Activated CD8-positive, alpha-beta memory T cell treated with anti-CD3 and anti-CD28 coated beads for 1 hour (primary cell): ENCODE measurements at regions not wholly inside any gene's neighbourhood (a gene's known extent, or its start where the extent isn't known, plus 50 kb on each side); places are given as distances from the start of the nearest gene placed in this dataset.
"Not testable (repeated sequence)": the region's sequence is repeated elsewhere in the genome, so short reads cannot be mapped to it uniquely, and the experiment has no call there.

Experiments
- DNase-seq, 2 donors: peaks; one replicate each; pipeline ENCODE4 v3.0.0-alpha.2; 2020; ENCODE audit warnings: low read depth in 1 of 2; ENCODE audit errors: extremely low read depth in 1 of 2

DNA sequence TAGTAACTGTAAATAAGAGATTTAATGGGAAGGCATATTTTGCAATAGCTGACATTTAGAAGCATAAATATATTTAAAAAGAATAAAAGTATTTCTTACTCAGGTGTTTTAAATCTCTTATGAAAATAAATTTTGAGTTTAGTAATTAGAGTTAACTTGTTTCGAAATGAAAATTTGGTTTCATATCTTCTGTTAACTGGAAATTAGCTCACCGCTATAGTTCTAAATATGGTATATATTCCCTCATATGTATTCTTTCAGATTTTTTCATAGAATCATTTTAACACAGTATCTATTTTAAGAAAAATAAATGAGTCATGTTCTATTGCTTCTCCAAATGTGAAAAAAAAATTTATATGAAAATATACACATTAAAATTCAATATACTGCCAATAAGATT lies 434.1 kb downstream of the DTWD2 start:
- DNase-seq = no peak

DNA sequence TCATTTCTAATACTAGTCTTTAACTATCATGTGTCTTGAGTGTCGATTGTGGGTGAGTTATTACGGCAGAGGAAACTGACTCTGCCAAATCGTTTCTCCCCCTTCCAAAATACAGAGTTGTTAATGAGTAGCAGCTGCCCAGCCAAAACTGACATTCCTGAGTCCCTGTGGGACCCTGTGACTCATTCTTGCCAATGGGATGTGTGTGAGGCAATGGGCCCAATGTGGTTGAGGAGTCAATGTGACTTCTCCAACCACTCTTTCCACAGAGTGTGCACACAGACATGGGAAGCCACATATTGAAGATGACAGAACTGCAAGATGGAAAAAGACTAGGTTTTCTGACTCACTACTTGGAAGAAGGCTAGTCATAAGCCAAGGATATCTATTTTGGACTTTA lies 434.7 kb downstream of the DTWD2 start:
- no peak for DNase-seq

DNA sequence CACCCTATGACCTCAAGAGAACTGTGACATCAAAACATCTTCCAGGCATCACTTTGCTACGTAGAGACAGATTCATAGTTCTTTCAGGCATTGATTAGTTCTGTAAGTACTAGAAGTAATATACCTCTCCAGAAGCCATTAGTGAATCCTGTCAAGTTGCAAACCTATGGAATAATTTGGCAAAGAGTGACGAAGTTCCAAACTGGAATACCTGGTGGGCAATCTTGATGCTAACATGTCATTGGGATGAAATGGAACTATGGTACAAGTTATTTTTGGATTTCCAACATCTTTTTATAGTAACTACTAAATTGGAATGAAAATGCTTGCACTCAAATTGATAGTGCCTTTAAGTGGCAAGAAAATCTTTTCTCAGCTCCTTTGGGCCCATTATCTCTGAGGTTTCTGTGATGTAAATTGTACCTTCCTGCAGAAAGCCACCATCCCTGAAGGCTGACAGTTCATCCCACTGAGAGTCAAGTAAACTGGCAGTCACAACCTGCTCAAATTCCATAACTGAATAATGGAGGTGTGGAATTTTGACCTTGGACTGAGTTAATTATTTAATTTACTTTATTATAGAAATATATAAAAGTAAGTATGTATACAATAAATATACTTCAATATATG lies 435.5 kb downstream of the DTWD2 start:
- no peak for DNase-seq

DNA sequence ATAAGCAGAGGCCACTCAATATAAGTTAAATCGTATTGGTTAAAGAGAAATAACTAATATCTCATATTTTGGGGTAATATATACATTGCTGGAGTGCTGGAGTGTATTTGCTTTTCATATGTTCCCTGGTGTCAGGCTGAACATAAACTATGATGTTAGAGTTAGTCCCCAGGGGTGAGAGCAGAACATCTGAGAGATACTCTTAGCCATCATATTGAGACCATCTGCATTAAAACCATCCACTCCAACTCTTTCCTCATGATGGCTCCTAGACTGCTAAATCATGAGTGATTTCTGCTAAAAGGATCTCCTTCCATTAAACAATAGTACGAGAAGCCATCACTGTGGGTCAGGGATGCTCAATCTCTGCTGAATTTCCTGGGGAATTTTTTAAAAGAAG lies 436.2 kb downstream of the DTWD2 start:
- DNase-seq = no peak

DNA sequence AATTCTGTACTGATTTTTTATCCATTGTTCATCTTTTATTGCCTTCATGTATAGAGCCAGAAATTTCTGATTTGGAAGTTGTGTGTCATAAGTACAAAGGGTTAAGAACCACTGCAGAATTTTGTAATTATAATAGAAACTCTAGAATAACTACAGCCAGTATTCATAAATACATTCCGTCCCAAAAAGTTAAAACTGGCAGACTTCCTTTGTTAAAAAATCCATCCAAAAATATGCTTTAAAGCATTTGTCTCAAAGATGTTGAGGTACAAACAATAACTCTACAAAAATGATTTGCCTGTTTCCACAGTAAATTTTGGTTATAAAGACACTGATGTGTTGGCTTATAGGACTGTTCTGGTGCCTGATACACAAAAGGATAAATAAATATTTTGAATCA lies 436.6 kb downstream of the DTWD2 start:
- DNase-seq = no peak

DNA sequence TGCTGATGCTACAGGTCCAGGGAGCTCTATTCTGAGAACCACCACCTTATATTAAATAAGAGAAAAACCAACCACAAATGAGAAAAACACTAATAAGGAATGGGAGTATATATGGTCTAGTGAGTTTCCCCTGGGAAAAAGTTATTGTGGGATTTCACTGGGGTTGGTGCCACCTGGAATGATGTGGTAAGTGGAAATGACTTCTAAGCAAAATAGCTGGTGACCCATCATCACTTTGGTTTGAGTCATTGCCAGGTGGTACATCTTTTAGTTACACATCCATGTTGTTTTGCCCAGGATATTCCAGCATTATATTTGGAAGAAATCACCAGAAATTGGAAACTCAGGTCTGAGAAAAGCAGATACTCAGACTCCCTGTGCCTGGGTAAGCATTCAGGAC lies 437.3 kb downstream of the DTWD2 start:
- DNase-seq = no peak

DNA sequence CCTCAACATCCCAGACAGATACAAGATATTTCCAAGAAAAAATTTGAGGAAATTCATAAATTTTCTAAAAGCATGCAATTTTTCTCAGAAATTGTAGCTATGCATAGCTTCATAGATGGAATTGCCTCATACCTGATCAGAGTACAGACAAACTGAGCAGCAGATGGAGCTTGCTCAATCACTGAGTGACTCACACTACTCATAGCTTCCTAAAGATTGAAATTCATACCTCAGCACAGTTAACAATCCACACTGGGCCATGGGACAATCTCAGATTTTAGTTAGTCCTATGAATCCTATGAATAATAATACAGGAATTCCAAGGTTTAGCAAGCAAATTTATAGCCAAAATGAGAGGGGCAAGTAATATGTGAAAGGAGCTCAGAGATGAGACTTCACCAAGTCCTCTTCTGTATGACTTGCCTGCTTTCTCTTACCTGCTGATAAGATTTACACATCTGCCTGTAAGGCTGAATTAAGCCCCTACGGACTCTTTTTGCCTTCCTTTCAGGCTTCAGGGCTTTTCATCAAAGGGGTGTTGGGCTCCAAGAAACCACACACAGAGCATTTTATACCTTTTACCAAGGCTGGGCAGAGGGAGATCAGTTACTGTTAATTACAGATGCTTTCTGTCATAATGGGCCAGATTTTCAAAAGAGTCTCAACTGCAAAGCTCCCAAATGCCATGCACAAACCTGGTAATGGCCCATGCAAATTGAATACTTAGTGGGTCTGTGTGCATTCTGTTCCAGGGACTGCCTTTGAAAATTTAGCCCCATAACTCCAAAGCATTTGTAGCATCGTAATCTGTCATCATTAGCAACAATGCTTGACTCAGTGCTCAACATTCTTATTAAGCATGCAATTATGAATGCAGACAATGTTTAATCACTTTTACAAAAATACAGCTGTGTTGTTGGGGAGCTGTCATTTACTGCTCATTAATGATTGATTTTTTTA lies 439.3 kb downstream of the DTWD2 start:
- DNase-seq = no peak

DNA sequence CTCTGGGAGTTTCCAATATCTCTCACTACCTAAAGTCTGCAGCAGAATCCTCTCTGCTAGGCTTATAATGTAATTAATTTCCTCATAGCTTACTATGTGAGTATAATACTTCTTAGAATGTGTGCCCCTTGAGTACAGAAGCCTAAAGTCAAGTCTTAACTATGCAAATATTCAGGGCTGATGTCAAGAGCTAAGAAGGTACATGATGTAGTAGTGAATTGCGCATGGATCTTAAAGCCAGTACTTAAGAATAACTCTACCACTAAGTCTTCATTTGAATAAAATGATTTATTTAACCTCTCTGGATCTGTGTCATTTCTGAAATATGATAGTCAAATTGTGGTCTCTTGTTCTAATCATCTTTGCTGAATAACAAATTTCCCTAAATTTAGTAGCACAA lies 442.9 kb downstream of the DTWD2 start:
- DNase-seq = no peak

DNA sequence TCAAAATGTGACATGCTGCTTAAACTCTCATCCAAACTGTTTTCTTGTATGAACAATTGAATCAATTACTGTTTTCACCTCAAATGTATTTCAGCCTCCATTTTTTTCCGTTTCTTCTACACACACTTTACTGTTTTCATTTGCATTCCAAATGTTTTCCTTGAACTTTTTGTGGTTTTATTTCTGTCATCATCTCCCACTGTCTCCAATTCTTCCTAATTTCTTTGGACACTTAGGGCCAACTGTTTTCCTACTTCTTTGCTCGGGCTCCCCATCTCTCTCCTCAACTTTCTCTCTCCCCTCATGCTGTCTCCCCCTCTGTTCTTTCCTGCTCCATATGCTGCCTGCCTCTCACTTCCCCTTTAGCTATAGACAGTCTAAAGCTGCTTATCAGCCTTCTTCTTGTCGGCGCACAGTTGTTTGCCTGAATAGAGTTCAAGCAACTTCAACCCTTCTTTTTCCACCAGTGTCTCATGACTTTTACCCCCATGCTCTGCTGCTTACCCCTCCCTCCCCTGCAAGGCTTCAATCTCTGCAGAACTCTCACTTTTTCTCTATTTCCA lies 443.4 kb downstream of the DTWD2 start:
- DNase-seq = no peak

DNA sequence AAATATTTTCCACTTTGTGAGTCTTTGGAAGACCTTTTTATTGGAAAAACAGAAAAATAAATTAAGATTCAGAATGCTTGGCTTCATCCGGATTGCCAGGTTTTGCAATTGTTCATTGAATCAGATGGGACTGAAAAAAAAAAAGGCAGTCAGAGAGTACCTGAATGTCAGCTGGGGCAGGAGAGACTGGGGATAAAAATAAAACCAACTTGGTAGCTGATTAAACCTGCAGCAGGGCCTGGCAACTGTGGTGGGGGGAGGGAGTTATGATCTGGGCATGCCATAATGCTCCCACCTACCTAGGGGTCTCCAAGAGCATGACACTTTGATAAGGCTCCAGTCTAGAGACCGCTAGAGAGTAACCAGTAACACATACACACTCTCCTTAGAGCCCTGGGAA lies 454.4 kb downstream of the DTWD2 start:
- DNase-seq = no peak

DNA sequence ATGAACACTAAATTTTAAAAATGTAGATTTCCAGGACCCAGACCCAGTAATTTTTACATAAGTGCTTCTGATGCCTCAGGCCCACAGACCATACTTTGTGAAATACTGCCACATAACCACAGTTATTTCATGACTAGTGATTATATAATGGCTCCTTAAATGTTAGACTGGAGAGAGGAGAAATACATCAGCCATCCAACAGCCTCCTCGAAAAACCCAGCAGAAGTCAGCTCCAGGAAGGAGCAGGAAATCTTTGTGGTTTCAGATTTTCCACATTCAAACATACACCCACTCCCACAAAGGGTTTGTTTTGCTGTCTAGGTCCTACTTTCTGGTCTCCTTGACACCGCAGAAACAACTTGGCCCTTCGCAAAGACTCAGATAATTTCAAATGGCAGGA lies 455.2 kb downstream of the DTWD2 start:
- DNase-seq = no peak

DNA sequence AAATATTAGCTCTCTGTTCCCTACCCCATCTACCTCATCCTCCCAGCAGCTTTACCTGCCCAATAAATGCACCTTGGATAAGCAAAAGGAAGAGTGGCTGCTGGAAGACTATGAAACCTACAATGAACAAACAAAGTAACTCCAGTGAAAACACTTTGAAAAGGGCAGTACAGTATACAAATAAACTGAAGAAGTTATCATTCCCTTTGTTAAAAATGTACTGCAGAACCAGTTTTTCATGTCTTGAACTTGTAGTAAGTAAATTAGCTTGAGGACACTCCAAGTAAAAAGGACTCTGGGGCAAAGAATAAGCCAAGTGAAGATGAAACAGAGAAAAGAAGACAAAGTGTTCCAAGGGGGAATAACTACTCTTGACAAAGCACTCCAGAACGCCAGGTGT lies 457.1 kb downstream of the DTWD2 start:
- DNase-seq = no peak

DNA sequence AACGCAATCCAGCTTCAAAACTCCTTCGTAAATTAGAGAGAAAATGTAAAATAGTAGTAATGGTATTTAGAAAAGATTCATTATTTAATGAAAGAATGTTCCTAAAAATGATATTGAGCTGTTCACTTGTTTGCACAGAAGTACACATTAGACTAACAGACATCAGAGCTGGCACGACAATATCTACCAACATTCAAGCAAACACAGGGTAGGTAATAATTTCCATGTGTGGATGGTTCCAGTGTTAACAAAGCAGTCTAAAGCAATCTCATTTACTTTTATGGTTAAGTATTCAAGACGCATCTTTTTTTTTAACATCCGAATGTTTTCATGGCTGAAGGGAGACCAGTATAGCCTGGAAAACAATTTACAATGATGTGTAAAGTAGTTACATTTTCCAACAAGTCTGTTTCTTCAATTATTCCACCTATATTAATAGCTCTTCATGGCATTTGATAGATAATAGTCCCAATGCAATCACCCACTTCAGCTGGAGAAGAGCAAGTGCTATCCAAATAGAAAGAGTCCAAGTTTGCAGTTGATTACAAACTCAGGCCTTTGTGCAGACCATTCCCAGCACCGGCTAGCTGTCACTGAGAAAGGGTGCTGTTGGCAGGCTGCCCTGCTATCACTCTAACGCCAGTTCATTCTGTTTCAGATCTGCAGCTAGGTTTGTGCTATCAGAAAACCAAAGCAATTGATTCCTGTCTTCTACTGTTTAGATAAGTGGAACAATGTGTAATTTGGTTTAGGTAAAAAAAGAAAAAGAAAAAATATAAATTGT lies 458.8 kb downstream of the DTWD2 start:
- no peak for DNase-seq

DNA sequence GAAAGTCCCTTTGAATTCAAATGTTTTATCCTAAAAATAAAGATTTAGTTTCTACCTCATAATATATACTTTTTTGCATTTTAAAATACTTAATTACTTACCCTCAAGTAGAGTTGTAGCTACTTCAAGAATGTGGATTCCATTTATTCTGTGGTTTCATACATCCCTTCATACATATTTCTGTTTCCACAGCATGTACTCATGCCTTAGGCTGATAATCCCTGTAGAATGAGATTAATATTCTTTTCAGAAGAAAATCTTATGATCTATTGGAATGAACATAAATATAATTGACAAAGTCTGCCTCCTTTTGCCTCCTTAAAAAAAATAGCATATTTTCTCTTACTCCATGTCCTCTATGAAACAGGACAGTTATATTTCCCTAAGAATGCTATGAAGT lies 465.7 kb downstream of the DTWD2 start:
- no peak for DNase-seq

DNA sequence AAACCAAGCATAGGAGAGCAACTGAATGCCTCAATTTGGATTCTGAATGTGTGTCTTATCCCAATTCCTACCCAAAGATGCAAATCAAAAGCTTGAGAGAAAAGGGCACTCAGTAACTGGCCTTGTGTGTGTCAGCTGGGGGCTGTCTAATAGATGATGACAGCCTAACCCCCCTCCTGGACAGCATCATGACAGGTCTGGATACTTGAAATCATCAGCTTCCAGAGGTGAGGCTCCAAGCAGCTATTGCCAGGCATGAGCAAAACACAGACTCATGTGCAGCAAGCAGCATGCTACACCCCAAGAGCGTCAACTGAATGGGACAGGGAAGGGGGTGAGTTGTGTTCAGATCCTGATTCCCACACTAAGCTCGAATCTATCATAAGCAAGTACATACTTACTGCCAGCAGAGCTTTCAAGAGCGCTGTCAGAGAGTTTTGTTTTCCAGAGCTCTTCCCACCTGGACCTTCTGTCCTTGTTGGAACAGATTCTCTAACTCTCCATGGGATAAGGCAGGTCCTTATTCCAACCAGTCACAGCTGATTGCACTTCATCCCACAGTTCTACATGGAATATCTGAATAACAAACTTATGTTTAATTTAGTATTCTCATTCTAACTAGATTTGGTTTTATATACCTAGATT lies 467.5 kb downstream of the DTWD2 start:
- DNase-seq = no peak

DNA sequence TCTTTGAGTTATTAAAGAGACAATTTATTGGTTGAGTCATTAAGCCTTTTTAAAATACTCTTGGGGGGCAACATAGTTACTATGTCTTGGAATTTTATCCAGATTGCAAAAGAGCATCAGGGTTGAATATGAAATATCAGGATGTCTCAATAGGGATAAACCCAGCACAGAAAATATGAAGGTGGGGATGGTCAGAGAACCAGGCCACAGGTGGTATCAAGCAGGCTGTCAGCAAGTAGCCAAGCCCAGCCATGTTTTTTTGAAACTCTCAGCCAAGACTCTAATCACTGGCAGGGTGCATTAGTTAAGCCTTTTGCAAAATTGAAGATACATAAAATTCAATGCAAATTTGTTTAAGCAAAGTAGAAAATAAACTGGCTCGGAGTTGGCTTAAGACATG lies 468.9 kb downstream of the DTWD2 start:
- no peak for DNase-seq

DNA sequence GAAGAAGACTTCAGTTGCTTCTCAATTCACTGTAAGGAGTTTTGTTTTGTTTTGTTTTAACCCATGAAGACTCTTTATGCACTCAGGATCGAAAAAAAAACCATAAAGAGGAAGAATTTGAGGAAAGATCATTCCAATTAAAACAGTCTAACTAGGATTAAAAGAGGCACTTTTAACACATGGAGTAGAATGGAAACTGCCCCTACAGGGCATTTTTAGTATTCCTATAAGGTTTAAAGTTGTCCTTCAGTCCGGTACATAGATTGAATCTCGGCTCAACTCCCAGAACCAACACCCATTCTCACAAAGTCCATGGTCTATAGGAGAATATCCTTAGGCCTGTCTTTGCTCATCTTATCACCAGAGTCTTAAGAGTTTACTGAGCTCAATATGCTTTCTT lies 469.6 kb downstream of the DTWD2 start:
- DNase-seq = no peak

DNA sequence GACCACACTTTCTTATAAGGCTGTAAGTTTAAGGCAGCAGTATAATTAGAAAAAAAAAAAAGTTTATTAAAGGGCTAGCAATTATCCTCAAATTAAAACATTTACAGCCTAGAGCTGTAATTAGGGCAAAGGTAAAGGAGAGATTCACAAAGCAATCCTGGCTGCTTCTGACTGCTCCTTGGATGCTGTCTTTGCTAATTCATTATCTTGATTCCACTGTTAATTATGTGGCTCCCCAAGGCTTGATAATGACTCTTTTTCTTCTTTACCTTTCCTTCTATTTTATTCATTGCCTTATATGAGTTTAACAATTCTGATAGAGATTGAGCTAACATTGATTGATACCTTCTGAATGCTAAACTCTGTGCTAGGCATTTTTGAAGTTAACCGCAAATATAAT lies 476.5 kb downstream of the DTWD2 start:
- DNase-seq = no peak

DNA sequence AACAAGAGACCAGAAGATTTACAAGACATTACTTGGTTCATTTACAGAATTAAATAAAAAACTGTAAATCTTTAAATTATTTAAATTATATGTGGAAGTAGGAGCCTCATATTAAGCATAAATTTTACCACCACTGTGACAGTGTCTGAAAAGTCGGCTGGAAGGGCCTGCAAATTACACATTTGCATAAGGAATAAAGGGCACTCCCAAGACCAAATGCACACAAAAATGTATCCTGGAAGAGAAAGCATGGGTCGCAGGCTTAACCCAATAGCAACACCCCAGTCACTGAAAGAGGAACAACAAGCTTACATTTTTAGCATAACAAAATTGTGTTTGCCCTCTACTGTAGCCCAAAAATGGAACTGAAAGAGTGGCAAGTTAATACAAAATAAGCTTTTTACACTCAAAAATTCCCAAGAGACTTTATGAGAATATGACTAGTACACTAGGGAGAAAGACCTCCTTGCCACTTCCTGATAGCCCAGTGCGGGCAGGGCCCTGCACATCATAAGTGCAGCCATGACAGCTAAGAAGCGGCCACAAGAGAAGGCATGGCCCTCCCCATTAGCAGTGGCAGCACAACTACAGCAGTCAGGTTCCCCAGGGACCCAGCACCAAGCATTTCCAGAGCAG lies 482.0 kb downstream of the DTWD2 start:
- no peak for DNase-seq

DNA sequence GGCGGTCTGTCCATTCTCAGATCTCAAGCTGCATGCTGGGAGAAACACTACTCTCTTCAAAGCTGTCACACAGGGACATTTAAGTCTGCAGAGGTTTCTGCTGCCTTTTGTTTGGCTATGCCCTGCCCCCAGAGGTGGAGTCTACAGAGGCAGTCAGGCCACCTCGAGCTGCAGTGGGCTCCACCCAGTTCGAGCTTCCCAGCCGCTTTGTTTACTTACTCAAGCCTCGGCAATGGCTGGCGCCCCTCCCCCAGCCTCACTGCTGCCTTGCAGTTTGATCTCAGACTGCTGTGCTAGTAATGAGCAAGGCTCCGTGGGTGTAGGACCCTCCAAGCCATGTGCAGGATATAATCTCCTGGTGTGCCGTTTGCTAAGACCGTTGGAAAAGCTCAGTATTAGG lies 486.1 kb downstream of the DTWD2 start:
- not testable (repeated sequence) for DNase-seq
